ENCODE measurements at regions not wholly inside any gene's neighbourhood (a gene's known extent, or its start where the extent isn't known, plus 50 kb on each side); places are given as distances from the start of the nearest gene placed in this dataset.

DNA sequence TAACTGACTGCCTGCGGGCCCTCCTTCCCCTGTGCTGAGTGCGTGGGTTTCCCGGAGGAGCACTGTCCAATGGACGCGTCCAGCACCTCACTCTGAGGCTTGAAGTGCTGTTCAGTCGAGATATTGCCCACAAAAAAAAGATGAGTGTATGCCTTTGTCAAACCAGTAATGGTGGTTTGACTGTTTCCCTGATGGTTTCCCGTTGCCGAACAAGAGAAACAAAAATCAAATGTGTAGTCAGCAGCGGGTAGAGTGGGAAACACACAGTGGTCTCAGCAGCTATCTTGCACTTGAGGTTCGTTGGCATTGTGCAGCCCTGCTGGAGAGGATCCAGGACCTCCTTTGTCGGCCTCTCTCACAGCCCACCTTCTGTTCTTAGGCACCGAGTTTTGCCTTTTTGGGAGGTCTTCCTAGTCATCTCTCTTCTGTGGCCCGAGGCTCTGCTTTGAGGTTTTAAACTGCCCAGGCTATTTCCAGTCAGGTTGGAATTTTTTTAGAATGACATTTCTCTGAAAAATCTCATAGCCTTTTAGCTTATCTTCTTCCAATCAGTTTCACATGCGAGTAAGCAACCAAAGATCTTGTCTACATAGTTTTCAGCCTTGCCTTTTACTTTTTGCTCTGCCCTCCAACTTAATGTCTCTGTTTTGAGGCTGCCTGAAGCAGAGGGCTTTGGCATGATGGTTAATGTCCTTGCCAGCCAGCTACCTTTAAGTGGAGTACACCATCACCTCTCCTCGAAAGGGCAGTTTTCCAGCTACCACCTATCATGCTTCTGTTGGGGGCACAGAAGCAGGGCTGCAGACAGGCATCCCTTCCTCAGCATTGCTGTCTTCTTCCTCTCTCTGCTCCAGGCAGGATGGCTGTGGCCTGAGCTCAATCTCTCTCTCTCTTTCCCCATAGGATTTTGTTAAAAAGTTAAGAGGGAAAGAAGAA, 132.3 kb downstream of the URB2 start:
- Histone ChIP-seq H3K9me3 (ENCODE audit: control insufficient read depth in 2 of 2, insufficient read depth in 1 of 2, low read length in 1 of 2) (no peaks in the 10 kb centered on the region), H3K27me3 (ENCODE audit: control insufficient read depth in 2 of 2, insufficient read depth in 1 of 2, low read length in 1 of 2) (no peaks in the 10 kb centered on the region), H3K27ac (ENCODE audit: low read depth in 1 of 2, low read length in 1 of 2) (no peak overlapping the region), H3K4me1 (ENCODE audit: control insufficient read depth in 2 of 2, insufficient read depth in 2 of 2, low read length in 2 of 2) (peaks cover 11 to 12% of the 10 kb centered on the region in 2 donors), H3K4me3 (ENCODE audit: low read length in 2 of 2) (no peak overlapping the region), H3K36me3 (ENCODE audit: control insufficient read depth in 2 of 2, insufficient read depth in 2 of 2, low read length in 1 of 2) (no peaks in the 10 kb centered on the region)
- DNase-seq (ENCODE audit: low read depth in 6 of 9, low spot score in 9 of 9): no peak
- WGBS: 97% methylated on average over 15 of the region's 15 CpGs

DNA sequence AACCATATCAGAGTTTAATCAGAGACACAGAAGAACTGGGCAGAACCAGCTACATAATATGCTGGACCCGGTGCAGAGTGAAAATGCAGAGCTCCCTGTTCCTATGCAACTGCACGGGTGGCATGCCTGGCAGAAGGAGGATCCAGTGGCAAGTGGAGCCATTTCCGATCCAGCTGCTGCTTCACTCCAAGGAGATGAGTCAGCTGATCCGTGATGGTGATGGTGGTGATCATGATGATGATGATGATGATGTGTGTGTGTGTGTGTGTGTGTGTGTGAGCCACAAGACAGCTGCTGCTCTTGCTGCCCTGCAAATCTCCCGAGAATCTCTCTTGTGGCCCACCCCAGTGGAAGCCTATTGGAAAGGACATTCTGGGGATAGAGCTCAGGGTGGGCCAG, 133.0 kb downstream of the URB2 start:
- no peaks in the 10 kb centered on the region for H3K36me3 ChIP-seq (ENCODE audit: control insufficient read depth in 2 of 2, insufficient read depth in 2 of 2, low read length in 1 of 2)
- no peak overlapping the region for H3K27ac ChIP-seq (ENCODE audit: low read depth in 1 of 2, low read length in 1 of 2)
- no peak overlapping the region for H3K4me3 ChIP-seq (ENCODE audit: low read length in 2 of 2)
- H3K27me3 ChIP-seq (ENCODE audit: control insufficient read depth in 2 of 2, insufficient read depth in 1 of 2, low read length in 1 of 2): no peaks in the 10 kb centered on the region
- peaks cover 6 to 7% of the 10 kb centered on the region in 2 donors for H3K4me1 ChIP-seq (ENCODE audit: control insufficient read depth in 2 of 2, insufficient read depth in 2 of 2, low read length in 2 of 2)
- DNase-seq (ENCODE audit: low read depth in 6 of 9, low spot score in 9 of 9): no peak
- no peaks in the 10 kb centered on the region for H3K9me3 ChIP-seq (ENCODE audit: control insufficient read depth in 2 of 2, insufficient read depth in 1 of 2, low read length in 1 of 2)
- 95% methylated on average over 5 of the region's 5 CpGs for WGBS

DNA sequence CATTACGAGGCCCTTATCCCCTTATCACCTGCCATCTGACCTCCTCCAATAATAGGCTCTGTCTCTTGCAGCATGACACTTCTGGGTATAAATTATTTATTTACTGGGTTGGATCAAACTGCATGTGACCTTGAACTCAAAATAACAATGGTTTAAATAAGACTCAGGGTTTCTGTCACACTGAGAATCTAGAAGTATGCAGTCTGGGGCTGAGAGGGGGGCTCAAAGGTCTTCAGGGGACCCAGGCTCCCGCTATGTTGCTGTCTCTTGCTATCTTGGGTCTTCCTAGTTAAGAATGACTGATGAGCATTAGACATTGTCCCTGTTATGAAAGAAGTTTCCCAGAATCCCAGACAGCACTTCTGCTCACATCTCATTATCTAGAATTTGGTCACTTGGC, 133.5 kb downstream of the URB2 start:
- WGBS: 95% methylated on average over 2 of the region's 2 CpGs
- H3K4me3 ChIP-seq (ENCODE audit: low read length in 2 of 2): no peak overlapping the region
- no peak for DNase-seq (ENCODE audit: low read depth in 6 of 9, low spot score in 9 of 9)
- peaks cover under 1 to 2% of the 10 kb centered on the region in 2 donors for H3K4me1 ChIP-seq (ENCODE audit: control insufficient read depth in 2 of 2, insufficient read depth in 2 of 2, low read length in 2 of 2)
- no peaks in the 10 kb centered on the region for H3K9me3 ChIP-seq (ENCODE audit: control insufficient read depth in 2 of 2, insufficient read depth in 1 of 2, low read length in 1 of 2)
- H3K27me3 ChIP-seq (ENCODE audit: control insufficient read depth in 2 of 2, insufficient read depth in 1 of 2, low read length in 1 of 2): no peaks in the 10 kb centered on the region
- no peak overlapping the region for H3K27ac ChIP-seq (ENCODE audit: low read depth in 1 of 2, low read length in 1 of 2)
- no peaks in the 10 kb centered on the region for H3K36me3 ChIP-seq (ENCODE audit: control insufficient read depth in 2 of 2, insufficient read depth in 2 of 2, low read length in 1 of 2)

DNA sequence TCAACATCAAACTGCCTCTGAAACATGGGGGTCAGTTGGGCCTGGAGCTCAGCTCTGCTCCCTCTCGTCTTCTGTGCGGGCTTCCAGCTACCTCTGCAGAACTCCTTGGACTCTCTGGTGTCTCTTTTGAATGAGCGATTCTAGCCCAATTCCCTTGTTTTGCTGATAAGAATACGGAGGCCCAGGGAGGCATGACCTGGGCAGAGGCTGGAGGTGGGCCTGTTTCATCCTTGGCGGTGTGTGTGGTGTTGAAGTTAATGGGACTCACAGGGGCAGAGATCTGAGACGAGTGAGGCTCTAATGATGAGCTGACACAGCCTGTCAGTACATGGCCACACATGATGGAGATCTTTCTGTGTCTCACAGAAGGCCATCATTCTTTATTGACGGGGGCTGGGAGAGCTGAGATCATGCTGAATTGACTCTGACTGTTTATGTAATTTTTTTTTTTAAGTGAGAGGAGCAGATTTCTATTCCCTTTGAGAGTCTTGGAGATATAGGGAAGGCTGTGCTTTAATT, 134.5 kb downstream of the URB2 start:
- WGBS: 99% methylated on average over 7 of the region's 7 CpGs

DNA sequence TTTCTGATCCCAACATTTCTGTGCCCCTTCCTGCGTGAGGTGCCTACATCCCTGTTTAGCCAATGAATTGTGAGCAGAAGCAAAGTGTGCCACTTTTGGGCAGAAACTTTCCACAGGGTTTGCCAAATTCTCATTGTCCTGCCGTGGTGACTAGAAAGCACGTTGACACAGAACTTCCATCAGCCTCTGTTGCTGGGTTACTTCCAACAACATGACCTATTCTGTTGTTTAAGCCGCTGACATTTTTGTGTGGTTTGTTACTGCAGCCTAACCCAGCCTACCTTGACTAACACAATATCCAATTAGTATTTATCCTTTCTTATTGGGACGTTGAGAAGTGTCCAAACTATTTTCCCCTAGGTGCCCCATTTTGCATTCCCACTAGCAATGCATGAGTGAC, 136.8 kb downstream of the URB2 start:
- DNase-seq (ENCODE audit: low read depth in 6 of 9, low spot score in 9 of 9): no peak
- no peak overlapping the region for H3K27ac ChIP-seq (ENCODE audit: low read depth in 1 of 2, low read length in 1 of 2)
- no peaks in the 10 kb centered on the region for H3K9me3 ChIP-seq (ENCODE audit: control insufficient read depth in 2 of 2, insufficient read depth in 1 of 2, low read length in 1 of 2)
- WGBS: 92% methylated on average over 5 of the region's 5 CpGs
- no peaks in the 10 kb centered on the region for H3K4me1 ChIP-seq (ENCODE audit: control insufficient read depth in 2 of 2, insufficient read depth in 2 of 2, low read length in 2 of 2)
- no peak overlapping the region for H3K4me3 ChIP-seq (ENCODE audit: low read length in 2 of 2)
- no peaks in the 10 kb centered on the region for H3K36me3 ChIP-seq (ENCODE audit: control insufficient read depth in 2 of 2, insufficient read depth in 2 of 2, low read length in 1 of 2)
- H3K27me3 ChIP-seq (ENCODE audit: control insufficient read depth in 2 of 2, insufficient read depth in 1 of 2, low read length in 1 of 2): no peaks in the 10 kb centered on the region

More for the DNA sequence above, 134.5 kb downstream of the URB2 start:
- no peaks in the 10 kb centered on the region for H3K27me3 ChIP-seq (ENCODE audit: control insufficient read depth in 2 of 2, insufficient read depth in 1 of 2, low read length in 1 of 2)
- DNase-seq (ENCODE audit: low read depth in 6 of 9, low spot score in 9 of 9): no peak
- no peak overlapping the region for H3K27ac ChIP-seq (ENCODE audit: low read depth in 1 of 2, low read length in 1 of 2)
- H3K36me3 ChIP-seq (ENCODE audit: control insufficient read depth in 2 of 2, insufficient read depth in 2 of 2, low read length in 1 of 2): no peaks in the 10 kb centered on the region
- H3K4me1 ChIP-seq (ENCODE audit: control insufficient read depth in 2 of 2, insufficient read depth in 2 of 2, low read length in 2 of 2): no peaks in the 10 kb centered on the region
- H3K9me3 ChIP-seq (ENCODE audit: control insufficient read depth in 2 of 2, insufficient read depth in 1 of 2, low read length in 1 of 2): no peaks in the 10 kb centered on the region
- H3K4me3 ChIP-seq (ENCODE audit: low read length in 2 of 2): no peak overlapping the region

DNA sequence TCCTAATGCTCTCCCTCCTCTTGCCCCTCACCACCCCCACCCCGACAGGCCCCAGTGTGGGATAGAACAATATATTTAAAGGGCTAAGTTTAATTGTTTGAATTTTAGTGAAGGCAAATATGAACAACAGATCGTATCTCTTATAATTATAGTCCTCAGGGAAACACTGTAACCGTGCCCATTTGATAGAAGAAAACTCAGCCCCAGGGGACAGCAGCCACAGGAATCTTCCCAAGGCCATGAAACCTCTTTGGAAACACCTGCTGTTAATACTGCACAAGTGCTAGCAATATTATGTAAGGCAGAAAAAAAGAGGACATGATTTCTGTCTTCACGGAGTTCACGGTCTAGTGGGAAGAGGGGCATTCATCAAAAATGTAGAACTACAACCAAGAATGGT, 142.2 kb downstream of the URB2 start:
- Histone ChIP-seq H3K4me1 (ENCODE audit: control insufficient read depth in 2 of 2, insufficient read depth in 2 of 2, low read length in 2 of 2) (no peaks in the 10 kb centered on the region), H3K9me3 (ENCODE audit: control insufficient read depth in 2 of 2, insufficient read depth in 1 of 2, low read length in 1 of 2) (no peaks in the 10 kb centered on the region), H3K36me3 (ENCODE audit: control insufficient read depth in 2 of 2, insufficient read depth in 2 of 2, low read length in 1 of 2) (no peaks in the 10 kb centered on the region), H3K27me3 (ENCODE audit: control insufficient read depth in 2 of 2, insufficient read depth in 1 of 2, low read length in 1 of 2) (no peaks in the 10 kb centered on the region), H3K4me3 (ENCODE audit: low read length in 2 of 2) (no peak overlapping the region), H3K27ac (ENCODE audit: low read depth in 1 of 2, low read length in 1 of 2) (no peak overlapping the region)
- DNase-seq (ENCODE audit: low read depth in 6 of 9, low spot score in 9 of 9): no peak
- WGBS: 96% methylated on average over 5 of the region's 5 CpGs

DNA sequence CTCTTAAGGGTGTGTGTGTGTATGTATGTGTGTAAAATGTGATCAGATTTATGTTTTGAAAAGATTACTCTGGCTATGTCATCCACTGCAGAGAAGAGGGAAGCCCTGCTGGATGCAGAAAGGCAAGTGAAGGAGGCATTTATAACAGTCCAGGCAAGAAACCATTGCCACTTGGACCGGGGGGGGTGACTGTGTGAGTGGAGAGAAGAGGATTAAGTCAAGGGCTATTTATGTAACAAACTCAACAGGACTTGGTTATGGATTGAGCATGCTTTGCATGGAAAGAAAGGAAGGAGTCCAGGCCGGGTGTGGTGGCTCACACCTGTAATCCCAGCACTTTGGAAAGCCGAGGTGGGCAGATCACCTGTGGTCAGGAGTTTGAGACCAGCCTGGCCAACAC, 143.0 kb downstream of the URB2 start:
- no peaks in the 10 kb centered on the region for H3K27me3 ChIP-seq (ENCODE audit: control insufficient read depth in 2 of 2, insufficient read depth in 1 of 2, low read length in 1 of 2)
- DNase-seq (ENCODE audit: low read depth in 6 of 9, low spot score in 9 of 9): no peak
- no peak overlapping the region for H3K27ac ChIP-seq (ENCODE audit: low read depth in 1 of 2, low read length in 1 of 2)
- H3K4me3 ChIP-seq (ENCODE audit: low read length in 2 of 2): no peak overlapping the region
- WGBS: 97% methylated on average over 3 of the region's 3 CpGs
- H3K4me1 ChIP-seq (ENCODE audit: control insufficient read depth in 2 of 2, insufficient read depth in 2 of 2, low read length in 2 of 2): no peaks in the 10 kb centered on the region
- no peaks in the 10 kb centered on the region for H3K36me3 ChIP-seq (ENCODE audit: control insufficient read depth in 2 of 2, insufficient read depth in 2 of 2, low read length in 1 of 2)
- H3K9me3 ChIP-seq (ENCODE audit: control insufficient read depth in 2 of 2, insufficient read depth in 1 of 2, low read length in 1 of 2): no peaks in the 10 kb centered on the region

DNA sequence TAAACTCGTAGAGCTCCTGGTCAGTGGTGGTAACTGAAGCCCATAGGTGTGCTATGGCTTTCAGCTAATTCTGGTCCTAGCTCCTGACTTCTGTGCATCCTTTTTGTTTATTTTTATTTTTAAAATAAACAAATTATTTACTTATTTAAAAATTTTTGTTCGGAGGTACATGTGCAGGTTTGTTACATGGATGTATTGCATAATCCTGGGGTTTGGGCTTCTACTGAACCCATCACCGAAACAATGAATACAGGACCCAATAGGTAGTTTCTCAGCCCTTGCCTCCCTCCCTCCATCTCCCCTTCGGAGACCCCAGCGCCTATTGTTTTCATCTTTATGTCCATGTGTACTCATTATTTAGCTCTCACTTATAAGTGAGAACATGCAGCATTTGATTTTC, 143.8 kb downstream of the URB2 start:
- Histone ChIP-seq H3K9me3 (ENCODE audit: control insufficient read depth in 2 of 2, insufficient read depth in 1 of 2, low read length in 1 of 2) (no peaks in the 10 kb centered on the region), H3K27me3 (ENCODE audit: control insufficient read depth in 2 of 2, insufficient read depth in 1 of 2, low read length in 1 of 2) (no peaks in the 10 kb centered on the region), H3K27ac (ENCODE audit: low read depth in 1 of 2, low read length in 1 of 2) (no peak overlapping the region), H3K4me3 (ENCODE audit: low read length in 2 of 2) (no peak overlapping the region), H3K4me1 (ENCODE audit: control insufficient read depth in 2 of 2, insufficient read depth in 2 of 2, low read length in 2 of 2) (no peaks in the 10 kb centered on the region), H3K36me3 (ENCODE audit: control insufficient read depth in 2 of 2, insufficient read depth in 2 of 2, low read length in 1 of 2) (no peaks in the 10 kb centered on the region)
- 98% methylated on average over 5 of the region's 5 CpGs for WGBS
- DNase-seq (ENCODE audit: low read depth in 6 of 9, low spot score in 9 of 9): no peak

DNA sequence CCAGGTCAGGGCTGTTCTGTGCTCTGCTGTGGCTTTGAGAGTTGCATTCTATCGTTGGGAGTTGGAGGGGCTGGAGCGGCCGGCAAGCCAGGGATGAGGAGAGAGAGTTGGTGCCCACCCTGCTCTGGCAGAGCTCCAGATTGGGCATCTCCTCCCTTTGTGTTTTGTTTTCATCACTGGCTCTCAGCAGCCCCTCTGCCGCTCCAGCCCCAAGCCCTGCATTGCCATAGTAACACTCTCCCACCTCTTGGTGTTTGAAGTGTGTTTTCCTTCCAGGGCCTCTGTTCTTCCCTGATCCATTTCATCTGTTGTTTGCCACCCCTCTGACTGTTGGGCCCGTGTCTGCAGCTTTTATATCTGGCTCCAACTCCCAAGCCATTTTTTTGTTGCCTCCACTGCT, 152.7 kb downstream of the URB2 start:
- H3K4me1 ChIP-seq (ENCODE audit: control insufficient read depth in 2 of 2, insufficient read depth in 2 of 2, low read length in 2 of 2): no peaks in the 10 kb centered on the region
- 79% methylated on average over 5 of the region's 5 CpGs for WGBS
- H3K36me3 ChIP-seq (ENCODE audit: control insufficient read depth in 2 of 2, insufficient read depth in 2 of 2, low read length in 1 of 2): no peaks in the 10 kb centered on the region
- H3K9me3 ChIP-seq (ENCODE audit: control insufficient read depth in 2 of 2, insufficient read depth in 1 of 2, low read length in 1 of 2): no peaks in the 10 kb centered on the region
- no peak overlapping the region for H3K4me3 ChIP-seq (ENCODE audit: low read length in 2 of 2)
- no peaks in the 10 kb centered on the region for H3K27me3 ChIP-seq (ENCODE audit: control insufficient read depth in 2 of 2, insufficient read depth in 1 of 2, low read length in 1 of 2)
- no peak for DNase-seq (ENCODE audit: low read depth in 6 of 9, low spot score in 9 of 9)
- no peak overlapping the region for H3K27ac ChIP-seq (ENCODE audit: low read depth in 1 of 2, low read length in 1 of 2)

All from thymus (tissue), 11 donors.